ENCODE measurements at regions not wholly inside any gene's neighbourhood (a gene's known extent, or its start where the extent isn't known, plus 50 kb on each side); places are given as distances from the start of the nearest gene placed in this dataset.
A peak's percentile ranks its signal among the peaks of the same experiment; 100 is the strongest.

- TF ChIP-seq, protein P1, sequence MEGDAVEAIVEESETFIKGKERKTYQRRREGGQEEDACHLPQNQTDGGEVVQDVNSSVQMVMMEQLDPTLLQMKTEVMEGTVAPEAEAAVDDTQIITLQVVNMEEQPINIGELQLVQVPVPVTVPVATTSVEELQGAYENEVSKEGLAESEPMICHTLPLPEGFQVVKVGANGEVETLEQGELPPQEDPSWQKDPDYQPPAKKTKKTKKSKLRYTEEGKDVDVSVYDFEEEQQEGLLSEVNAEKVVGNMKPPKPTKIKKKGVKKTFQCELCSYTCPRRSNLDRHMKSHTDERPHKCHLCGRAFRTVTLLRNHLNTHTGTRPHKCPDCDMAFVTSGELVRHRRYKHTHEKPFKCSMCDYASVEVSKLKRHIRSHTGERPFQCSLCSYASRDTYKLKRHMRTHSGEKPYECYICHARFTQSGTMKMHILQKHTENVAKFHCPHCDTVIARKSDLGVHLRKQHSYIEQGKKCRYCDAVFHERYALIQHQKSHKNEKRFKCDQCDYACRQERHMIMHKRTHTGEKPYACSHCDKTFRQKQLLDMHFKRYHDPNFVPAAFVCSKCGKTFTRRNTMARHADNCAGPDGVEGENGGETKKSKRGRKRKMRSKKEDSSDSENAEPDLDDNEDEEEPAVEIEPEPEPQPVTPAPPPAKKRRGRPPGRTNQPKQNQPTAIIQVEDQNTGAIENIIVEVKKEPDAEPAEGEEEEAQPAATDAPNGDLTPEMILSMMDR (IDR thresholded peaks at IDR 0.05): no peak
- Histone ChIP-seq H3K9me3 (no peaks in the 10 kb centered on the region), H3K36me3 (no peaks in the 10 kb centered on the region), H3K4me1 (ENCODE audit: control insufficient read depth in 1 of 2, insufficient read depth in 1 of 2, low read depth in 1 of 2, low read length in 1 of 2) (peaks cover 0 to 17% of the 10 kb centered on the region in 2 experiments), H3K4me3 (ENCODE audit: low read depth in 1 of 2, low read length in 1 of 2) (no peak overlapping the region), H3K27ac (no peak overlapping the region), H3K27me3 (no peaks in the 10 kb centered on the region)
Observed at GRCh38 chr11:95568281-95568680, 221.3 kb downstream of the FAM76B start.

DNA sequence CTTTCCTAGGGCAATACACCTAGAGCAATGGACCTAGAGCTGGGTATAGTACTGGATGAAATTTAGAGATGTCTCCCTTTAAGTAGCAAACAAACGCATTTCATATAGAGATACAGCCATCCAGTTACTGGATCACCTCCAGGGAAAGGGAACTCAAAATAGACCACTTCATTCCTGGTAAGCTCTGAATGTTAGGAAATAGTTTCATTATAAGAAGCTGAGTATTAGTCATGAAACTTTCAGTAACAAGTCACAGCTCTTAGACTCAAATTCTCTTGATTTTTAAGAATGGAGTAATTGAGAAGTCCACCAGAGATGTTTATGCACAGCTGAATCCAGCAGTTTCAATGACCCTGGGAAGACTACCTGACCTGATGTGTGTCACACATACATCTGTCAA, 221.9 kb downstream of the FAM76B start:
- Histone ChIP-seq H3K4me3 (ENCODE audit: low read depth in 1 of 2, low read length in 1 of 2) (no peak overlapping the region), H3K9me3 (no peaks in the 10 kb centered on the region), H3K27me3 (no peaks in the 10 kb centered on the region), H3K27ac (no peak overlapping the region), H3K36me3 (no peaks in the 10 kb centered on the region), H3K4me1 (ENCODE audit: control insufficient read depth in 1 of 2, insufficient read depth in 1 of 2, low read depth in 1 of 2, low read length in 1 of 2) (peaks cover 0 to 17% of the 10 kb centered on the region in 2 experiments)
- TF ChIP-seq, protein P1 (IDR thresholded peaks at IDR 0.05): no peak

DNA sequence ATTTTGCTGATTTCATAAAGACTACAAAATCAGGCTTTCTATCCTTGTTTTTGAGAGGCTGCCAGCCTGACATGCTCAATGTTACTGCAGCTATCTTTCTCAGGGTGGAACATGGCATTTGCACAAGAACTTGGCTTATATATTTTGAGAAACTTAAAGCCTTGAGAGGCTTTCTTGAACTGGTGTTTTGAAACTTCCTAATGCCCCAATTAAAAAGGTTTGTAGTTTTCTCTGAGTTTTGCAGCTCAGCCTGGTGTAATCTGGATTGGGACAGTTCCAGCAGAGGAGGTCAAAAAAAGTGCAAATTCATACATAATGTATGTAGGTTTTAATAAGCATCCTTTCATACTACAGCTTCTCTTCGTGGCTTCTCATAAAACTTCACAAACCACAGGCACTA, 223.4 kb downstream of the FAM76B start:
- no peak overlapping the region for H3K4me3 ChIP-seq (ENCODE audit: low read depth in 1 of 2, low read length in 1 of 2)
- H3K36me3 ChIP-seq: no peaks in the 10 kb centered on the region
- H3K4me1 ChIP-seq (ENCODE audit: control insufficient read depth in 1 of 2, insufficient read depth in 1 of 2, low read depth in 1 of 2, low read length in 1 of 2): peaks cover 0 to 17% of the 10 kb centered on the region in 2 experiments
- TF ChIP-seq, protein P1 (IDR thresholded peaks at IDR 0.05): no peak
- H3K27ac ChIP-seq: peak overlapping the region; percentile 19
- H3K9me3 ChIP-seq: no peaks in the 10 kb centered on the region
- no peaks in the 10 kb centered on the region for H3K27me3 ChIP-seq

GRCh38 chr11:95565724-95566141, 223.8 kb downstream of the FAM76B start:
- H3K4me3 ChIP-seq (ENCODE audit: low read depth in 1 of 2, low read length in 1 of 2): no peak overlapping the region
- H3K9me3 ChIP-seq: no peaks in the 10 kb centered on the region
- TF ChIP-seq, protein P1 (IDR thresholded peaks at IDR 0.05): no peak
- H3K4me1 ChIP-seq (ENCODE audit: control insufficient read depth in 1 of 2, insufficient read depth in 1 of 2, low read depth in 1 of 2, low read length in 1 of 2): peaks cover 0 to 17% of the 10 kb centered on the region in 2 experiments
- H3K27me3 ChIP-seq: no peaks in the 10 kb centered on the region
- H3K36me3 ChIP-seq: no peaks in the 10 kb centered on the region
- H3K27ac ChIP-seq: peak overlapping the region; percentile 19

DNA sequence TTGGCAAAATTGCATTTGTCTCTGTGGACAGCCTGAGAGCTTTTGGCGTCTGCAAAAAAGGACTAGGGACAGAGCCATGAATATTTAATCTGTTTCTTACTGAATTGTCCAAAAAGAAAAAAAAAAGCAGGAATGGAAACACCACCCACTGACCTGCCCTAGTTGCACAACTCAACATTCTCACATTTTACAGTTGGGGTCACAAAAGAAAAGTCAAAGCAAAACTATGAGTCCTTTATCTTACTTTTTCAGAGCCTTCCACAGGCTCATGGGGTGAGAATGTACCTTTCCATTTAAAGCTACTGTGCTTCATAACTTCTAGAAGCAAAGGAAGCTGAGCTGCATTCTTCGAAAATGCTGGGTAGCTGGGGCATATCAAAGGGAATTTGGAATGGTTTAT, 225.7 kb downstream of the FAM76B start:
- TF ChIP-seq, protein P1 (IDR thresholded peaks at IDR 0.05): no peak
- Histone ChIP-seq H3K4me1 (ENCODE audit: control insufficient read depth in 1 of 2, insufficient read depth in 1 of 2, low read depth in 1 of 2, low read length in 1 of 2) (peaks cover 0 to 17% of the 10 kb centered on the region in 2 experiments), H3K4me3 (ENCODE audit: low read depth in 1 of 2, low read length in 1 of 2) (no peak overlapping the region), H3K27ac (no peak overlapping the region), H3K27me3 (no peaks in the 10 kb centered on the region), H3K36me3 (no peaks in the 10 kb centered on the region), H3K9me3 (no peaks in the 10 kb centered on the region)

GRCh38 chr11:95563173-95563572, 226.4 kb downstream of the FAM76B start:
- no peak overlapping the region for H3K4me3 ChIP-seq (ENCODE audit: low read depth in 1 of 2, low read length in 1 of 2)
- H3K27ac ChIP-seq: no peak overlapping the region
- no peaks in the 10 kb centered on the region for H3K36me3 ChIP-seq
- TF ChIP-seq, protein P1 (IDR thresholded peaks at IDR 0.05): no peak
- peaks cover 0 to 17% of the 10 kb centered on the region in 2 experiments for H3K4me1 ChIP-seq (ENCODE audit: control insufficient read depth in 1 of 2, insufficient read depth in 1 of 2, low read depth in 1 of 2, low read length in 1 of 2)
- H3K27me3 ChIP-seq: no peaks in the 10 kb centered on the region
- no peaks in the 10 kb centered on the region for H3K9me3 ChIP-seq
